ENCODE measurements at regions not wholly inside any gene's neighbourhood (a gene's known extent, or its start where the extent isn't known, plus 50 kb on each side); places are given as distances from the start of the nearest gene placed in this dataset.

GRCh38 chr10:58982470-58983239 is 193.8 kb upstream of the PHYHIPL start:
- no peaks in the 10 kb centered on the region for H3K4me1 Mint-ChIP-seq
- no peak overlapping the region for H3K4me3 Mint-ChIP-seq
- peaks cover 11% of the 10 kb centered on the region for H3K27me3 Mint-ChIP-seq
- no peaks in the 10 kb centered on the region for H3K9me3 ChIP-seq (ENCODE audit: control insufficient read depth, low read length, poor library complexity, severe bottlenecking)
- H3K36me3 Mint-ChIP-seq (ENCODE audit: low read depth) = no peaks in the 10 kb centered on the region
- no peak for DNase-seq
- no peak overlapping the region for H3K27ac Mint-ChIP-seq
- no peak for ATAC-seq

- DNase-seq = no peak
- Mint-ChIP-seq H3K4me3 (no peak overlapping the region), H3K4me1 (no peaks in the 10 kb centered on the region), H3K36me3 (ENCODE audit: low read depth) (no peaks in the 10 kb centered on the region), H3K27me3 (peaks cover 5% of the 10 kb centered on the region), H3K27ac (no peak overlapping the region)
- H3K9me3 ChIP-seq (ENCODE audit: control insufficient read depth, low read length, poor library complexity, severe bottlenecking) = no peaks in the 10 kb centered on the region
- no peak for ATAC-seq
Observed at GRCh38 chr10:58985216-58985615, 191.2 kb upstream of the PHYHIPL start.

GRCh38 chr10:58989486-58990039 is 186.9 kb upstream of the PHYHIPL start:
- no peaks in the 10 kb centered on the region for H3K4me1 Mint-ChIP-seq
- no peak overlapping the region for H3K4me3 Mint-ChIP-seq
- no peak overlapping the region for H3K27ac Mint-ChIP-seq
- H3K9me3 ChIP-seq (ENCODE audit: control insufficient read depth, low read length, poor library complexity, severe bottlenecking) = no peaks in the 10 kb centered on the region
- H3K36me3 Mint-ChIP-seq (ENCODE audit: low read depth) = no peaks in the 10 kb centered on the region
- H3K27me3 Mint-ChIP-seq = no peaks in the 10 kb centered on the region
- ATAC-seq (no peak), DNase-seq (no peak)

- no peaks in the 10 kb centered on the region for H3K4me1 Mint-ChIP-seq
- H3K4me3 Mint-ChIP-seq = no peak overlapping the region
- DNase-seq (no peak), ATAC-seq (no peak)
- no peak overlapping the region for H3K27ac Mint-ChIP-seq
- no peaks in the 10 kb centered on the region for H3K36me3 Mint-ChIP-seq (ENCODE audit: low read depth)
- no peaks in the 10 kb centered on the region for H3K9me3 ChIP-seq (ENCODE audit: control insufficient read depth, low read length, poor library complexity, severe bottlenecking)
- peaks cover under 1% of the 10 kb centered on the region for H3K27me3 Mint-ChIP-seq
Observed at GRCh38 chr10:58990693-58991092, 185.8 kb upstream of the PHYHIPL start.

GRCh38 chr10:58991856-58992255 is 184.6 kb upstream of the PHYHIPL start:
- DNase-seq (no peak), ATAC-seq (no peak)
- peaks cover 11% of the 10 kb centered on the region for H3K27me3 Mint-ChIP-seq
- H3K4me3 Mint-ChIP-seq = no peak overlapping the region
- no peaks in the 10 kb centered on the region for H3K36me3 Mint-ChIP-seq (ENCODE audit: low read depth)
- no peaks in the 10 kb centered on the region for H3K4me1 Mint-ChIP-seq
- no peak overlapping the region for H3K27ac Mint-ChIP-seq
- H3K9me3 ChIP-seq (ENCODE audit: control insufficient read depth, low read length, poor library complexity, severe bottlenecking) = no peaks in the 10 kb centered on the region

GRCh38 chr10:58992830-58993460 is 183.5 kb upstream of the PHYHIPL start:
- no peaks in the 10 kb centered on the region for H3K36me3 Mint-ChIP-seq (ENCODE audit: low read depth)
- DNase-seq (no peak), ATAC-seq (no peak)
- no peaks in the 10 kb centered on the region for H3K9me3 ChIP-seq (ENCODE audit: control insufficient read depth, low read length, poor library complexity, severe bottlenecking)
- H3K4me3 Mint-ChIP-seq = no peak overlapping the region
- no peaks in the 10 kb centered on the region for H3K4me1 Mint-ChIP-seq
- no peak overlapping the region for H3K27ac Mint-ChIP-seq
- peaks cover 11% of the 10 kb centered on the region for H3K27me3 Mint-ChIP-seq

GRCh38 chr10:58993480-58994221 is 182.8 kb upstream of the PHYHIPL start:
- H3K4me3 Mint-ChIP-seq = no peak overlapping the region

GRCh38 chr10:58994226-58995057 is 182.0 kb upstream of the PHYHIPL start:
- Mint-ChIP-seq H3K36me3 (ENCODE audit: low read depth) (no peaks in the 10 kb centered on the region), H3K27me3 (peaks cover 11% of the 10 kb centered on the region), H3K4me1 (no peaks in the 10 kb centered on the region), H3K27ac (no peak overlapping the region), H3K4me3 (no peak overlapping the region)
- H3K9me3 ChIP-seq (ENCODE audit: control insufficient read depth, low read length, poor library complexity, severe bottlenecking) = no peaks in the 10 kb centered on the region
- no peak for ATAC-seq
- no peak for DNase-seq

More at GRCh38 chr10:58993480-58994221, 182.8 kb upstream of the PHYHIPL start:
- no peak for ATAC-seq
- DNase-seq = no peak
- Mint-ChIP-seq H3K27ac (no peak overlapping the region), H3K36me3 (ENCODE audit: low read depth) (no peaks in the 10 kb centered on the region), H3K4me1 (no peaks in the 10 kb centered on the region), H3K27me3 (peaks cover 11% of the 10 kb centered on the region)
- no peaks in the 10 kb centered on the region for H3K9me3 ChIP-seq (ENCODE audit: control insufficient read depth, low read length, poor library complexity, severe bottlenecking)

GRCh38 chr10:58995058-58995596 is 181.3 kb upstream of the PHYHIPL start:
- no peak for ATAC-seq
- Mint-ChIP-seq H3K4me3 (no peak overlapping the region), H3K36me3 (ENCODE audit: low read depth) (no peaks in the 10 kb centered on the region), H3K27me3 (peaks cover 11% of the 10 kb centered on the region), H3K4me1 (no peaks in the 10 kb centered on the region), H3K27ac (no peak overlapping the region)
- no peaks in the 10 kb centered on the region for H3K9me3 ChIP-seq (ENCODE audit: control insufficient read depth, low read length, poor library complexity, severe bottlenecking)
- DNase-seq = no peak

- H3K36me3 Mint-ChIP-seq (ENCODE audit: low read depth) = no peaks in the 10 kb centered on the region
- no peaks in the 10 kb centered on the region for H3K9me3 ChIP-seq (ENCODE audit: control insufficient read depth, low read length, poor library complexity, severe bottlenecking)
- ATAC-seq (no peak), DNase-seq (no peak)
- H3K4me3 Mint-ChIP-seq = no peak overlapping the region
- peaks cover 11% of the 10 kb centered on the region for H3K27me3 Mint-ChIP-seq
- no peak overlapping the region for H3K27ac Mint-ChIP-seq
- H3K4me1 Mint-ChIP-seq = no peaks in the 10 kb centered on the region
Observed at GRCh38 chr10:58996063-58996462, 180.4 kb upstream of the PHYHIPL start.

GRCh38 chr10:58996866-58997265 is 179.6 kb upstream of the PHYHIPL start:
- H3K9me3 ChIP-seq (ENCODE audit: control insufficient read depth, low read length, poor library complexity, severe bottlenecking) = no peaks in the 10 kb centered on the region
- H3K27ac Mint-ChIP-seq = no peak overlapping the region
- H3K4me1 Mint-ChIP-seq = no peaks in the 10 kb centered on the region
- peaks cover 11% of the 10 kb centered on the region for H3K27me3 Mint-ChIP-seq
- ATAC-seq (no peak), DNase-seq (no peak)
- no peak overlapping the region for H3K4me3 Mint-ChIP-seq
- H3K36me3 Mint-ChIP-seq (ENCODE audit: low read depth) = no peaks in the 10 kb centered on the region

- H3K4me1 Mint-ChIP-seq = no peaks in the 10 kb centered on the region
- ATAC-seq (no peak), DNase-seq (no peak)
- no peaks in the 10 kb centered on the region for H3K36me3 Mint-ChIP-seq (ENCODE audit: low read depth)
- H3K27me3 Mint-ChIP-seq = peaks cover 11% of the 10 kb centered on the region
- no peak overlapping the region for H3K4me3 Mint-ChIP-seq
- H3K27ac Mint-ChIP-seq = no peak overlapping the region
- H3K9me3 ChIP-seq (ENCODE audit: control insufficient read depth, low read length, poor library complexity, severe bottlenecking) = no peaks in the 10 kb centered on the region
Observed at GRCh38 chr10:58998924-58999713, 177.3 kb upstream of the PHYHIPL start.

Measured in T-helper 17 cell (primary cell).